Endothelial cell of umbilical vein (primary cell): ENCODE measurements at regions not wholly inside any gene's neighbourhood (a gene's known extent, or its start where the extent isn't known, plus 50 kb on each side); places are given as distances from the start of the nearest gene placed in this dataset.

Experiments used
- BruUV-seq: library from RNA; stranded (reverse); fragments of 400-500 nt; replicated peaks from 2 replicates; lab custom pipeline; 2021; lab: Mats Ljungman, UMichigan
- CTCF ChIA-PET: fragments of 300-600, 350-600 bp; sonication (Branson Sonifier 250); formaldehyde crosslinking; loops from one replicate; lab custom pipeline; 2021; ENCODE audit warnings: antibody characterized with exemption, inconsistent platforms; lab: Charles Lee
- POLR2A ChIA-PET: fragments of 300-600, 350-600 bp; sonication (Branson Sonifier 250); formaldehyde crosslinking; loops from one replicate; lab custom pipeline; 2021; ENCODE audit warnings: antibody characterized with exemption, inconsistent platforms; lab: Charles Lee
- DNase-seq: peaks from one replicate; pipeline ENCODE4 v3.0.0-alpha.2; 2011; ENCODE audit warnings: low read depth, low spot score
- FAIRE-seq: peaks from 2 replicates; lab custom pipeline; 2011; peaks lifted over from hg19 to GRCh38; lab: Jason Lieb, UNC
- H2AFZ ChIP-seq: 2 replicates; pipeline ENCODE4 v1.6.0; 2012; ENCODE audit warnings: low read depth, low read length, control low read depth, inconsistent platforms
- H3K27ac ChIP-seq: 2 replicates; pipeline ENCODE4 v1.5.1; 2011; ENCODE audit warnings: low read depth, mild to moderate bottlenecking, control low read depth, low read length, moderate library complexity; ENCODE audit not compliant: insufficient read depth
- H3K27me3 ChIP-seq, 2 experiments: 2 replicates each; pipeline versions ENCODE4 v1.6.0 to v1.6.1; 2011; ENCODE audit warnings: low read length in 2 of 2, mixed read lengths in 1 of 2; ENCODE audit not compliant: control insufficient read depth in 2 of 2, insufficient read depth in 2 of 2
- H3K36me3 ChIP-seq, 2 experiments: 2 replicates in 1 of 2; 3 replicates in 1 of 2; pipeline ENCODE4 v1.5.1; 2011; ENCODE audit warnings: low read length in 2 of 2, mild to moderate bottlenecking in 1 of 2, moderate library complexity in 1 of 2; ENCODE audit not compliant: control insufficient read depth in 2 of 2, insufficient read depth in 2 of 2; ENCODE audit errors: extremely low read depth in 1 of 2
- H3K4me1 ChIP-seq: 3 replicates; pipeline ENCODE4 v1.5.1; 2011; ENCODE audit warnings: mild to moderate bottlenecking, low read length; ENCODE audit not compliant: control insufficient read depth, insufficient read depth; ENCODE audit errors: extremely low read depth
- H3K4me2 ChIP-seq: 2 replicates; pipeline ENCODE4 v1.6.1; 2011; ENCODE audit warnings: low read length, control low read depth, mixed read lengths; ENCODE audit not compliant: insufficient read depth
- H3K4me3 ChIP-seq, 3 experiments: fragments of 200-600 bp in 1 of 3; sonication (generic), shearing (Covaris generic) in 1 of 3; replicated peaks in 1 of 3; 2 replicates each; pipeline ENCODE4 v1.5.1; 2011 to 2016; ENCODE audit warnings: control low read depth in 3 of 3, low read length in 3 of 3, mild to moderate bottlenecking in 2 of 3, inconsistent platforms in 1 of 3, low read depth in 1 of 3, moderate library complexity in 1 of 3; ENCODE audit not compliant: insufficient read depth in 1 of 3
- H3K79me2 ChIP-seq: 2 replicates; pipeline ENCODE4 v1.6.0; 2012; ENCODE audit warnings: low read length, inconsistent platforms; ENCODE audit not compliant: control insufficient read depth, insufficient read depth
- H3K9ac ChIP-seq: replicated peaks from 2 replicates; pipeline ENCODE3; 2011; ENCODE audit warnings: low read length, control low read depth; ENCODE audit not compliant: insufficient read depth; ENCODE audit errors: extremely low read depth
- H3K9me1 ChIP-seq: replicated peaks from 3 replicates; pipeline ENCODE4 v1.6.0; 2011; ENCODE audit warnings: mild to moderate bottlenecking, low read length; ENCODE audit not compliant: control insufficient read depth, insufficient read depth; ENCODE audit errors: extremely low read depth
- H3K9me3 ChIP-seq: replicated peaks from 2 replicates; pipeline ENCODE4 v1.5.1; 2012; ENCODE audit warnings: low read length, inconsistent platforms; ENCODE audit not compliant: control insufficient read depth, insufficient read depth
- H4K20me1 ChIP-seq: replicated peaks from 2 replicates; pipeline ENCODE3; 2011; ENCODE audit warnings: mild to moderate bottlenecking, low read length; ENCODE audit not compliant: control insufficient read depth, insufficient read depth; ENCODE audit errors: extremely low read depth
- EZH2 ChIP-seq: IDR thresholded peaks from 2 replicates; pipeline ENCODE4 v1.6.1; 2012; ENCODE audit warnings: borderline replicate concordance, low read depth, mild to moderate bottlenecking, moderate library complexity, low read length, inconsistent platforms; ENCODE audit not compliant: severe bottlenecking
- FOS ChIP-seq: IDR thresholded peaks from 2 replicates; pipeline ENCODE4 v1.6.1; 2011; ENCODE audit warnings: mild to moderate bottlenecking, low read length, moderate library complexity, borderline replicate concordance; ENCODE audit not compliant: insufficient read depth
- GATA2 ChIP-seq: IDR thresholded peaks from 2 replicates; pipeline ENCODE4 v1.7.0; 2011; ENCODE audit warnings: low read depth, mild to moderate bottlenecking, moderate library complexity, mixed read lengths, low read length; ENCODE audit not compliant: insufficient read length, insufficient read depth
- JUN ChIP-seq: IDR thresholded peaks from 2 replicates; pipeline ENCODE4 v1.6.1; 2011; ENCODE audit warnings: borderline replicate concordance, low read depth; ENCODE audit not compliant: insufficient read length, insufficient read depth
- MYC ChIP-seq: IDR thresholded peaks from one replicate; pipeline ENCODE4 v1.6.1; 2011; ENCODE audit warnings: mild to moderate bottlenecking, low read depth, low read length
- POLR2A ChIP-seq: IDR thresholded peaks from 2 replicates; pipeline ENCODE4 v1.6.1; 2012; ENCODE audit warnings: low read depth, mild to moderate bottlenecking, control low read depth, low read length
- POLR2AphosphoS5 ChIP-seq: IDR thresholded peaks from 2 replicates; pipeline ENCODE4 v1.6.1; 2012; ENCODE audit warnings: low read depth, mild to moderate bottlenecking, control low read depth, low read length, moderate library complexity; ENCODE audit not compliant: insufficient read depth
- dilution Hi-C: fragments of 300-500 bp; cut with MboI; formaldehyde crosslinking; loops from one replicate; pipeline ENCODE4 v1.15.0; 2019; ENCODE audit warnings: low sequenced_read_pairs; ENCODE audit not compliant: extremely low pct_ligation_motif_present
- intact Hi-C: fragments of 100-400 bp; cut with micrococcal nuclease; formaldehyde crosslinking; loops from one replicate; pipeline ENCODE4 v1.10.0; 2022
- TF ChIP-seq, protein P1 (sequence below), 2 donors: IDR thresholded peaks; 1 replicate in 1 of 2; 2 replicates in 1 of 2; pipeline ENCODE4 v1.5.1; 2011; ENCODE audit warnings: low read length in 2 of 2, mild to moderate bottlenecking in 2 of 2, moderate library complexity in 2 of 2, control low read depth in 1 of 2, inconsistent platforms in 1 of 2, low read depth in 1 of 2; ENCODE audit not compliant: insufficient read depth in 1 of 2; ENCODE audit errors: extremely low read depth in 1 of 2
- TF ChIP-seq, protein P2 (sequence below): IDR thresholded peaks from 2 replicates; pipeline ENCODE4 v1.6.1; 2011; ENCODE audit not compliant: insufficient read depth, insufficient read length

DNA sequence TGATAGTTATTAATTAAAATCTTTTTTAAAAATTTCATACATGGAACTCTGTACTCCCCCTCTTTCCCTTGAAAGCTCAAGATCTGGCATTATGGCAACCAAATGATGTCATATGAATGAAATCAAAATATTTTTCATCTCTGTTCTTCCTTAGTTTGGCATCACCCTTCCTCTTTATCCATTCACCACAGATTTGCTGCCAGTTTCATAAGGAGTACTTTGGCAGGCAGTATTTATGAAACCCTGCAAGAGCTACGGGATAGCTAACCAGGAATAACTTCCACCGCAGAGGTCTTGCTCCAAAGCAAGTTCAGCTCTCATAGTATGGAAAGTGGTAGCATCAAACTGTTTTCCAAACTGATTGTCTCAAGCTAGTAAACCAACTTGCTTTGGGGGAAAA lies 113.9 kb upstream of the DOK5 start:
- CTCF ChIA-PET = interaction anchor here (0.7 to 1.8 kb wide), 3 partner anchors 9 to 16 kb away, joined by 3 to 7 read pairs (median 5); no protein-coding TSS in a partner anchor
- FAIRE-seq = no peak

DNA sequence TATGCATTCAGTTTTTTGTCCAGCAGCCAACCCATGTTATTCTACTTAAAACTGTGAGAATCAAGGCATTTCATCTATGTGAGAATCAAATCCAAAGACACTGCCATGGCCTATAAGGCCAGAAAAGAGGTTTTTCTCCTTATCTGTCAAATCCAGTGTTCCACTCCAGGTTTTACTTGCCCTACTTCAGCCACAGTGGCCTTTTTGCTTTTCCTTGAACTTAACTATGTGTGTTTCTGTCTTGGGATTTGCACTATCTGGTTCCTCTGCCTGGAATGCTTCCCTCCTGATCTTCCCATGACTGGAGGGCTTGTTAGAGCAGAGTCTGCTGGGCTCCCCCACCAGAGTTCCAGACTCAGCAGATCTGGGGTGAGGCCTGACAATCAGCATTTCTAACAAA lies 113.1 kb upstream of the DOK5 start:
- H3K9me3 ChIP-seq = no peaks in the 10 kb centered on the region
- H3K79me2 ChIP-seq = no peaks in the 10 kb centered on the region
- no peaks in the 10 kb centered on the region for H3K4me1 ChIP-seq
- no peak overlapping the region for H3K4me3 ChIP-seq
- intact Hi-C loops (no loop called here), dilution Hi-C loops (no loop called here)
- H3K27ac ChIP-seq = no peak overlapping the region
- DNase-seq (no peak), FAIRE-seq (no peak)
- ChIA-PET POLR2A (no interaction called here), CTCF (interaction anchor here (1.0 to 1.8 kb wide), 2 partner anchors 10 to 16 kb away, joined by 5 to 7 read pairs; no protein-coding TSS in a partner anchor)
- H3K4me2 ChIP-seq = no peak overlapping the region
- H3K27me3 ChIP-seq = no peaks in the 10 kb centered on the region
- BruUV-seq = no TSS peak
- H3K36me3 ChIP-seq = no peaks in the 10 kb centered on the region
- no peaks in the 10 kb centered on the region for H4K20me1 ChIP-seq
- no peaks in the 10 kb centered on the region for H3K9me1 ChIP-seq
- no peak overlapping the region for H2AFZ ChIP-seq
- H3K9ac ChIP-seq = no peak overlapping the region
- TF ChIP-seq POLR2AphosphoS5 (no peak), MYC (no peak), GATA2 (no peak), FOS (no peak), POLR2A (no peak), EZH2 (no peak), JUN (no peak)
- TF ChIP-seq, protein P1, sequence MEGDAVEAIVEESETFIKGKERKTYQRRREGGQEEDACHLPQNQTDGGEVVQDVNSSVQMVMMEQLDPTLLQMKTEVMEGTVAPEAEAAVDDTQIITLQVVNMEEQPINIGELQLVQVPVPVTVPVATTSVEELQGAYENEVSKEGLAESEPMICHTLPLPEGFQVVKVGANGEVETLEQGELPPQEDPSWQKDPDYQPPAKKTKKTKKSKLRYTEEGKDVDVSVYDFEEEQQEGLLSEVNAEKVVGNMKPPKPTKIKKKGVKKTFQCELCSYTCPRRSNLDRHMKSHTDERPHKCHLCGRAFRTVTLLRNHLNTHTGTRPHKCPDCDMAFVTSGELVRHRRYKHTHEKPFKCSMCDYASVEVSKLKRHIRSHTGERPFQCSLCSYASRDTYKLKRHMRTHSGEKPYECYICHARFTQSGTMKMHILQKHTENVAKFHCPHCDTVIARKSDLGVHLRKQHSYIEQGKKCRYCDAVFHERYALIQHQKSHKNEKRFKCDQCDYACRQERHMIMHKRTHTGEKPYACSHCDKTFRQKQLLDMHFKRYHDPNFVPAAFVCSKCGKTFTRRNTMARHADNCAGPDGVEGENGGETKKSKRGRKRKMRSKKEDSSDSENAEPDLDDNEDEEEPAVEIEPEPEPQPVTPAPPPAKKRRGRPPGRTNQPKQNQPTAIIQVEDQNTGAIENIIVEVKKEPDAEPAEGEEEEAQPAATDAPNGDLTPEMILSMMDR (IDR thresholded peaks at IDR 0.05; ENCODE audit: extremely low read depth in 1 of 2, insufficient read depth in 1 of 2, low read depth in 1 of 2, low read length in 2 of 2) = no peak
- TF ChIP-seq, protein P2, sequence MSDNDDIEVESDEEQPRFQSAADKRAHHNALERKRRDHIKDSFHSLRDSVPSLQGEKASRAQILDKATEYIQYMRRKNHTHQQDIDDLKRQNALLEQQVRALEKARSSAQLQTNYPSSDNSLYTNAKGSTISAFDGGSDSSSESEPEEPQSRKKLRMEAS = no peak

More for the DNA sequence above, 113.9 kb upstream of the DOK5 start:
- Histone ChIP-seq H2AFZ (no peak overlapping the region), H3K27ac (no peak overlapping the region), H3K36me3 (no peaks in the 10 kb centered on the region), H4K20me1 (no peaks in the 10 kb centered on the region), H3K4me3 (no peak overlapping the region), H3K4me1 (no peaks in the 10 kb centered on the region), H3K27me3 (no peaks in the 10 kb centered on the region), H3K4me2 (no peak overlapping the region), H3K79me2 (no peaks in the 10 kb centered on the region), H3K9me1 (no peaks in the 10 kb centered on the region), H3K9me3 (no peaks in the 10 kb centered on the region), H3K9ac (no peak overlapping the region)
- POLR2A ChIA-PET = no interaction called here
- intact Hi-C loops (no loop called here), dilution Hi-C loops (no loop called here)
- DNase-seq = no peak
- BruUV-seq = no TSS peak
- TF ChIP-seq POLR2A = no peak
- TF ChIP-seq, protein P2 = no peak
- TF ChIP-seq POLR2AphosphoS5 = no peak
- no peak for TF ChIP-seq GATA2
- TF ChIP-seq FOS = no peak
